ENCODE measurements at regions not wholly inside any gene's neighbourhood (a gene's known extent, or its start where the extent isn't known, plus 50 kb on each side); places are given as distances from the start of the nearest gene placed in this dataset.

- no peak for TF ChIP-seq CBX5 (IDR thresholded peaks at IDR 0.05; ENCODE audit: low read depth)
- TF ChIP-seq EZH2 (IDR thresholded peaks at IDR 0.05; ENCODE audit: borderline replicate concordance, control insufficient read depth, low read depth, low read length): no peak
- TF ChIP-seq POLR2A (IDR thresholded peaks at IDR 0.05; ENCODE audit: low read depth, low read length): no peak
- TF ChIP-seq CBFB (IDR thresholded peaks at IDR 0.05; ENCODE audit: low read depth): no peak
- no peak for TF ChIP-seq RCOR1 (conservative IDR thresholded peaks at IDR 0.05; ENCODE audit: low read depth, low read length)
- no peak for TF ChIP-seq NR2F1 (conservative IDR thresholded peaks at IDR 0.05)
- TF ChIP-seq USF1 (IDR thresholded peaks at IDR 0.05; ENCODE audit: borderline replicate concordance, extremely low read length, insufficient read depth, low read depth, low read length): no peak
- TF ChIP-seq, protein P1, sequence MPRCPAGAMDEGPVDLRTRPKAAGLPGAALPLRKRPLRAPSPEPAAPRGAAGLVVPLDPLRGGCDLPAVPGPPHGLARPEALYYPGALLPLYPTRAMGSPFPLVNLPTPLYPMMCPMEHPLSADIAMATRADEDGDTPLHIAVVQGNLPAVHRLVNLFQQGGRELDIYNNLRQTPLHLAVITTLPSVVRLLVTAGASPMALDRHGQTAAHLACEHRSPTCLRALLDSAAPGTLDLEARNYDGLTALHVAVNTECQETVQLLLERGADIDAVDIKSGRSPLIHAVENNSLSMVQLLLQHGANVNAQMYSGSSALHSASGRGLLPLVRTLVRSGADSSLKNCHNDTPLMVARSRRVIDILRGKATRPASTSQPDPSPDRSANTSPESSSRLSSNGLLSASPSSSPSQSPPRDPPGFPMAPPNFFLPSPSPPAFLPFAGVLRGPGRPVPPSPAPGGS (IDR thresholded peaks at IDR 0.05; ENCODE audit: borderline replicate concordance, insufficient read depth, low read depth, low read length, poor library complexity, severe bottlenecking): no peak
- TF ChIP-seq GABPA (IDR thresholded peaks at IDR 0.05; ENCODE audit: low read depth): no peak
- no peak for TF ChIP-seq KAT2A (conservative IDR thresholded peaks at IDR 0.05; ENCODE audit: control insufficient read depth, low read depth, low read length)
Measured at GRCh38 chr2:47315475-47315874, 53.6 kb upstream of the EPCAM start.

Data from GM12878 (cell line).